HEK293T (cell line): ENCODE measurements at regions not wholly inside any gene's neighbourhood (a gene's known extent, or its start where the extent isn't known, plus 50 kb on each side); places are given as distances from the start of the nearest gene placed in this dataset.

Experiments
- BHLHE40 ChIP-seq: fragments of 450-650 bp; IDR thresholded peaks from 2 replicates; pipeline ENCODE4 v1.6.1; 2016; ENCODE audit warnings: mild to moderate bottlenecking, moderate library complexity, borderline replicate concordance
- CTBP1 ChIP-seq: fragments of 450-650 bp; IDR thresholded peaks from 2 replicates; pipeline ENCODE4 v1.6.1; 2016; ENCODE audit warnings: borderline replicate concordance
- FOXK2 ChIP-seq: fragments of 450-650 bp; IDR thresholded peaks from 2 replicates; pipeline ENCODE4 v1.6.1; 2016; ENCODE audit warnings: mild to moderate bottlenecking
- FOXM1 ChIP-seq: fragments of 450-650 bp; IDR thresholded peaks from 2 replicates; pipeline ENCODE4 v1.6.1; 2017; ENCODE audit warnings: mild to moderate bottlenecking, borderline replicate concordance
- HDGF ChIP-seq: fragments of 450-650 bp; IDR thresholded peaks from 2 replicates; pipeline ENCODE4 v1.6.1; 2017; ENCODE audit warnings: antibody characterized with exemption, borderline replicate concordance
- L3MBTL2 ChIP-seq: fragments of 450-650 bp; conservative IDR thresholded peaks from 2 replicates; pipeline ENCODE4 v1.6.1; 2016; ENCODE audit warnings: mild to moderate bottlenecking
- LEF1 ChIP-seq: fragments of 450-650 bp; IDR thresholded peaks from 2 replicates; pipeline ENCODE4 v1.6.1; 2017; ENCODE audit warnings: mild to moderate bottlenecking, borderline replicate concordance
- NFRKB ChIP-seq: fragments of 450-650 bp; IDR thresholded peaks from 2 replicates; pipeline ENCODE4 v1.6.1; 2016; ENCODE audit warnings: mild to moderate bottlenecking, moderate library complexity
- SP1 ChIP-seq: fragments of 450-650 bp; IDR thresholded peaks from 2 replicates; pipeline ENCODE4 v1.6.1; 2017
- SUZ12 ChIP-seq: fragments of 450-650 bp; IDR thresholded peaks from 2 replicates; pipeline ENCODE4 v1.6.1; 2016; ENCODE audit warnings: mild to moderate bottlenecking
- TARDBP ChIP-seq: fragments of 450-650 bp; IDR thresholded peaks from 2 replicates; pipeline ENCODE4 v1.6.1; 2016

DNA sequence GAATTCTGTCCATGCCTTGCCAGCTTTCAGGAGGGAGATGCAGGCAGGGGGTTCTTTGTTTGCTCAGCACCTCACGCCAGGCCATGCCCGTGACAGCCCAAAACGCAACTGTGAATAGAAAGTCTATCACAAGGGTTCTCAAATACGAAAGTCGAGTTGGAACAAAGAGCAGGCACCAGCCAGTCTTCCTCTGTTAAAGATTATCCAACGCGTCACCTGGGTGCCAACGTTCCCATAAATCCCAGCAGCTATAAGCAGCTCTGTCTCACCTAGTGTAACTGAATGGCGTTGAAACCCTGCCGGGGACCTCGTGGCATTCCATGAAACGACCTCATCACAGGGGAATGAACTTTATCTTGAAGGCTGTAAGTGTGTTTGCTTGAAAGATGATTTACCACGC is 84.8 kb upstream of the GATA6 start:
- TF ChIP-seq L3MBTL2 (no peak), CTBP1 (no peak), SP1 (no peak), FOXK2 (no peak), NFRKB (no peak), HDGF (no peak), BHLHE40 (no peak), LEF1 (no peak), FOXM1 (no peak), SUZ12 (no peak), TARDBP (no peak)
